ENCODE measurements at regions not wholly inside any gene's neighbourhood (a gene's known extent, or its start where the extent isn't known, plus 50 kb on each side); places are given as distances from the start of the nearest gene placed in this dataset.

DNA sequence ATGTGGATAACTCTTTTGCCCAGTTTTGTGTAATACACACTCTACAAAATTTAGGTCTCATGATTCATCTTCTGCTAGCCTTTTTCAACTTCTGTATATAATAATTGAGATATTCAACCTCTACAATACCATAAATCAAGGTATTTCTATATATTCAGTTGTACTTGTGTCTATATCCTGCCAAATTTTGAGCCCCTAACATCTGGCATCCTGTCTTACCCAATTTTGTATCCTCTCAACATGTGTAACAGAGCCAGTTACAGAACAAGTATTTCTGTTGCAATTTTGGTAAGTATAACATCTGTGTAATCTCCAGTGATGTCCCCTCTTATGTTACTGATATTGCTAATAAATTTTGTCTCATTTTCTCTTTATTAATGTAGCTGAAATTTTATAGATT is 145.8 kb downstream of the TRIB2 start:
- ATAC-seq, result no peak
- POLR2A ChIA-PET, result no interaction called here

DNA sequence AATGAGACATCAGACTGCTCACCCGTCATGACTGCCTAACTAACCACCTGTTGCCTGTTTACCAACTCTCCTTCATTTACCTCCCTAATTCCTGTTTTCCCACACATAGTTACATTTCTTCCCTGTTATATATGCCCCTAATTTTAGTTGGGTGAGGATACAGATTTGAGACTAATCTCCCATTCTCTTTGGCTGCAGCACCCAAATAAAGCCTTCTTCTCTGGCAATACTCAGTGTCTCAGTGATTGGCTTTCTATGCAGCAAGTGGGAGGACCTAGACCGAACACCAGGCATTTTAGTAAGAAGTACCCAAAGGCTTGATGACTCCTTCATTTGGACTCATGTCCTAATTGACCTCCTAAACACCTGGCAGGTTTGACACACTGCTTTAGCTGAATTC is 147.2 kb downstream of the TRIB2 start:
- CTCF ChIA-PET, result no interaction called here
- no peak for ATAC-seq
- TF ChIP-seq, protein P1, sequence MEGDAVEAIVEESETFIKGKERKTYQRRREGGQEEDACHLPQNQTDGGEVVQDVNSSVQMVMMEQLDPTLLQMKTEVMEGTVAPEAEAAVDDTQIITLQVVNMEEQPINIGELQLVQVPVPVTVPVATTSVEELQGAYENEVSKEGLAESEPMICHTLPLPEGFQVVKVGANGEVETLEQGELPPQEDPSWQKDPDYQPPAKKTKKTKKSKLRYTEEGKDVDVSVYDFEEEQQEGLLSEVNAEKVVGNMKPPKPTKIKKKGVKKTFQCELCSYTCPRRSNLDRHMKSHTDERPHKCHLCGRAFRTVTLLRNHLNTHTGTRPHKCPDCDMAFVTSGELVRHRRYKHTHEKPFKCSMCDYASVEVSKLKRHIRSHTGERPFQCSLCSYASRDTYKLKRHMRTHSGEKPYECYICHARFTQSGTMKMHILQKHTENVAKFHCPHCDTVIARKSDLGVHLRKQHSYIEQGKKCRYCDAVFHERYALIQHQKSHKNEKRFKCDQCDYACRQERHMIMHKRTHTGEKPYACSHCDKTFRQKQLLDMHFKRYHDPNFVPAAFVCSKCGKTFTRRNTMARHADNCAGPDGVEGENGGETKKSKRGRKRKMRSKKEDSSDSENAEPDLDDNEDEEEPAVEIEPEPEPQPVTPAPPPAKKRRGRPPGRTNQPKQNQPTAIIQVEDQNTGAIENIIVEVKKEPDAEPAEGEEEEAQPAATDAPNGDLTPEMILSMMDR (IDR thresholded peaks at IDR 0.05), result no peak
- Mint-ChIP-seq H3K36me3 (ENCODE audit: low read depth) (peaks cover 10% of the 10 kb centered on the region), H3K27me3 (peaks cover 11% of the 10 kb centered on the region), H3K9me3 (peaks cover 24% of the 10 kb centered on the region), H3K4me1 (ENCODE audit: low read depth) (peaks cover 12% of the 10 kb centered on the region), H3K27ac (no peak overlapping the region), H3K4me3 (no peak overlapping the region)
- POLR2A ChIA-PET, result no interaction called here
- intact Hi-C loops (cut with micrococcal nuclease), result no loop called here
- DNase-seq, result no peak

More for the DNA sequence above, 145.8 kb downstream of the TRIB2 start:
- peaks cover 12% of the 10 kb centered on the region for H3K4me1 Mint-ChIP-seq (ENCODE audit: low read depth)
- no peak overlapping the region for H3K27ac Mint-ChIP-seq
- TF ChIP-seq, protein P1 (IDR thresholded peaks at IDR 0.05), result no peak
- no peak for DNase-seq
- intact Hi-C loops (cut with micrococcal nuclease), result no loop called here
- no peak overlapping the region for H3K4me3 Mint-ChIP-seq
- peaks cover 10% of the 10 kb centered on the region for H3K36me3 Mint-ChIP-seq (ENCODE audit: low read depth)
- peaks cover 24% of the 10 kb centered on the region for H3K9me3 Mint-ChIP-seq
- CTCF ChIA-PET, result no interaction called here
- peaks cover 9% of the 10 kb centered on the region for H3K27me3 Mint-ChIP-seq

DNA sequence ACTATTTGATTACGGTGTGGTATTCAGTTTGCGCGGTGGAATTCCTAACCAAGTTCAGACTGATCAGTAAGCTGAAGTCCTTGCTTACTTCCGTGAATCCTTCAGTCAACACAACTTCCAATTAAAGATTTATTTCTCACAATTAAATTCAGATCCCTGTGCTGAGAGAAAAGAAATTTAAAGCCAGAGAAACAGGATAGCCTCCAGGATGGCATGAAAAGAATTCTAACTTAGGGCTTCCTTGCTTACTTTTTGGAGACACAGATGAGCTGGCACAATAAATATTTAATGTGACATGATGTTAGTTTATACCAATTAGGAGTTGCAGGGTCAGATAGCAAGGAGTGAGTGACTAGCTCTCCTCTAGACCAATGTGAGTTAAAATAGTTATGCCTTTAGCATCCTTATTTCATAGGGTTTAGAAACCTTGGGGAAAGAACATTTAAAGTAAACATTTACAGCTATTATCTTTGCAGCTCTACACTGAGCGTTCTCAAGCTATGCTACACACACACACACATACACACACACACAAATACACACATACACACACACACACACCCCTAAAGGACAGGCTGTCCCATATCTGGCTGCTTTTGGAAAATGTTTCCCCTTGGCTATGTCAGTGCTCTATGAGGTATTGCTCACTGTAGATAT is 151.0 kb downstream of the TRIB2 start:
- no peaks in the 10 kb centered on the region for H3K4me1 Mint-ChIP-seq (ENCODE audit: low read depth)
- DNase-seq (no peak), ATAC-seq (no peak)
- POLR2A ChIA-PET, result no interaction called here
- peaks cover 10% of the 10 kb centered on the region for H3K36me3 Mint-ChIP-seq (ENCODE audit: low read depth)
- H3K4me3 Mint-ChIP-seq, result no peak overlapping the region
- intact Hi-C loops (cut with micrococcal nuclease), result no loop called here
- H3K9me3 Mint-ChIP-seq, result peaks cover 14% of the 10 kb centered on the region
- CTCF ChIA-PET, result interaction anchor here (1.0 to 4.1 kb wide), 2 partner anchors 11 to 64 kb away, joined by 3 to 15 read pairs; no protein-coding TSS in a partner anchor
- H3K27ac Mint-ChIP-seq, result no peak overlapping the region
- TF ChIP-seq, protein P1 (IDR thresholded peaks at IDR 0.05), result no peak
- peaks cover 6% of the 10 kb centered on the region for H3K27me3 Mint-ChIP-seq

DNA sequence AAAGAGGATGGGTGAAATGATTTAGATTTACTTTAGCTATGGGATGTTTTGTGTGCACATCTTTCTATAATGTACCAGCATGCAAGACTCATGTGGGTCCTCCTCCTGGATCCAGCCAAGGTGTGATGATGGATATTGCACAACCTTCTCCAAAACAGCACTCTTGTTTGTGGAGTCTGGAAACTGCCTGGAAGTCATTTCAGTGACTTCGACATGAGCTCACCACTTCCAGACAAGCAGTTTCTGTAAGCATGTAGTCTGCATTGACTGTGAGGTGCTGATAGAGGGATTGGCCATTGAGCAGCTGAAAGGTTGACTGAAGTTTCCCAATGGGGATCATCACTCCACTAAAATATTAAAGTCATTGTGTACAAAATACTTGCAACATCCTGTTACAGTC is 154.0 kb downstream of the TRIB2 start:
- H3K27ac Mint-ChIP-seq, result no peak overlapping the region
- H3K9me3 Mint-ChIP-seq, result no peaks in the 10 kb centered on the region
- no peaks in the 10 kb centered on the region for H3K4me1 Mint-ChIP-seq (ENCODE audit: low read depth)
- ATAC-seq (no peak), DNase-seq (no peak)
- ChIA-PET POLR2A (interaction anchor here (1.8 kb wide), 1 partner anchor 11 kb away, joined by 6 read pairs; no protein-coding TSS in a partner anchor), CTCF (no interaction called here)
- H3K27me3 Mint-ChIP-seq, result peaks cover 11% of the 10 kb centered on the region
- intact Hi-C loops (cut with micrococcal nuclease), result no loop called here
- H3K4me3 Mint-ChIP-seq, result no peak overlapping the region
- TF ChIP-seq, protein P1 (IDR thresholded peaks at IDR 0.05), result no peak
- H3K36me3 Mint-ChIP-seq (ENCODE audit: low read depth), result no peaks in the 10 kb centered on the region

DNA sequence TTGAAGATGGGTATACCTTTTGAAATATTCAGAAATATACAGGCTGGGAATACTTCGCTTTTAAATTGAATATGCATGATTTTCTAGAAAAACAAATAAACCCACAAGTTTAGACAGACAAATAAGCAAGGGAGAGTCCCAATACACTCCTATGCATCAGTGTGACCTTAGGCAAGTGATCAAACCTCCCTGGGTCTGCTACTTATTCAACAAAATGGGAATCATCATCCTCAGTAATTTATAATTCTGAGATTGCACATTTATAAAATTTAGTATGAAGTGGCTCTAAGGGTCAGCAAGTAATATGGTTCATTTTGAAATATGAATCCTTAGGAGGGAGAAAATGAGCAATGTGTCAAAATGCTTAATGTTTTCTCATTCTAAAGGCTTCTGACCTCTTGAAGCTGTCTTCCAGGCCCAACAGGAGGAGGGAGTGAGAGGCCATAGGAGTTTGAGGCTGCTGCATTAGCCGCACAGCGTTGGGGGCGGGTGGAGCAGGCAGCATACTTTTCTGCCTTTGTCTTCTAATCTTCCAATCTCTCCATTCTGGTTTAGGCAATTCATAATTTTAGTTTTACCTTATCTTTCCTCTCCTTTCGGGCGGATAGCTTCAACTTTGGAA is 155.1 kb downstream of the TRIB2 start:
- Mint-ChIP-seq H3K27me3 (peaks cover 11% of the 10 kb centered on the region), H3K9me3 (no peaks in the 10 kb centered on the region), H3K27ac (no peak overlapping the region), H3K4me1 (ENCODE audit: low read depth) (no peaks in the 10 kb centered on the region), H3K4me3 (no peak overlapping the region), H3K36me3 (ENCODE audit: low read depth) (no peaks in the 10 kb centered on the region)
- TF ChIP-seq, protein P1 (IDR thresholded peaks at IDR 0.05), result no peak
- ATAC-seq, result no peak
- ChIA-PET POLR2A (no interaction called here), CTCF (no interaction called here)
- no peak for DNase-seq
- intact Hi-C loops (cut with micrococcal nuclease), result no loop called here

Measured in activated CD8-positive, alpha-beta T cell treated with anti-CD3 and anti-CD28 coated beads for 36 hours (primary cell).